ENCODE measurements at regions not wholly inside any gene's neighbourhood (a gene's known extent, or its start where the extent isn't known, plus 50 kb on each side); places are given as distances from the start of the nearest gene placed in this dataset.

DNA sequence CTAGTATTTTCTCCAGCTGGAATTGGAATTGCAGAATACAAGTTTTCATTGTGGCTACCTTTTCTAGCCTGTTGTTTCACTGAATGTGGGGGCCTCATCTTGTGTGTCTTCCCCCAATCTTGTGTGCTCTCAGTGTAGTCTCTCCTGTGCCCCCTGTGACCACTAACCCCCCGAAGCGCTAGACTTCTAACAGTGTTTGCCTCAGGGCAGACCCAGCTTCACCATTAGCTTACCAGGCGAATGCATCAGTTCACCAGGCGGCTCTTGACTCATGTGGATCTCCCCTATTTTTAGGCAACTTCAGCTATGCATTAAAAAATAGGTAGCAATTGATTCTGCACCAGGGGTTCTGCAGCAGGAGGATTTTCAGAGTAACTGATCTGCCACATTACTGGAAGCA is 376.2 kb upstream of the MEIS1 start:
- Histone ChIP-seq H3F3A (ENCODE audit: low read depth) (no peaks in the 10 kb centered on the region), H3K36me3 (ENCODE audit: insufficient read depth, low read length) (no peaks in the 10 kb centered on the region), H3K79me2 (ENCODE audit: insufficient read depth, low read length) (no peaks in the 10 kb centered on the region), H3K4me1 (ENCODE audit: insufficient read depth, low read length, poor library complexity, severe bottlenecking) (no peaks in the 10 kb centered on the region), H3K9me3 (ENCODE audit: insufficient read depth, low read depth, low read length) (no peaks in the 10 kb centered on the region), H3K27me3 (ENCODE audit: insufficient read depth, low read length, poor library complexity, severe bottlenecking) (no peaks in the 10 kb centered on the region), H3K9me2 (replicated peaks; ENCODE audit: low read depth, low read length) (no peaks in the 10 kb centered on the region), H2AFZ (ENCODE audit: low read length) (no peak overlapping the region), H3K4me2 (ENCODE audit: low read depth, low read length, poor library complexity, severe bottlenecking) (no peak overlapping the region), H3K9ac (ENCODE audit: low read depth, low read length, poor library complexity, severe bottlenecking) (no peak overlapping the region), H3K4me3 (ENCODE audit: low read length, poor library complexity, severe bottlenecking) (no peak overlapping the region), H4K20me1 (ENCODE audit: insufficient read depth, low read length, poor library complexity, severe bottlenecking) (no peaks in the 10 kb centered on the region)
- TF ChIP-seq CTCF (conservative IDR thresholded peaks at IDR 0.05; ENCODE audit: low read length), result no peak
- no peak for TF ChIP-seq EZH2phosphoT487 (IDR thresholded peaks at IDR 0.05; ENCODE audit: borderline replicate concordance)

DNA sequence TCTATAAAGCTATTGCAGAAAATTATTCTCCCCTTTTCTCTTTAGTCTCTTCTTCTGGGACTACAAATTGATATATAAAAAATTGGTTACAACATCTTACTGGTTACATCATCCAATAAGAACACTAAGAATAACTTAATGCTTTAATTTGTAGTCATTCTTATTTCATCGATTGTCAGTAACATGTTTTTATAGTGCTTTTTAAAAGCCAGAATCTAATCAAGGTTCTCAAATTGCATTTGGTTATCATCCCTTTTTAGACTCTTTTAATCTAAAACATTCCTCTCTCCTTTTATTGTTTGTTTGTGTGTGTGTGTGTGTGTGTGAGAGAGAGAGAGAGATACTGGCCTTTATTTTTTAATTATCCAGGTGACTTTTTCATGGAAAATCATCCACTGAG is 377.1 kb upstream of the MEIS1 start:
- Histone ChIP-seq H3K9ac (ENCODE audit: low read depth, low read length, poor library complexity, severe bottlenecking) (no peak overlapping the region), H3K4me1 (ENCODE audit: insufficient read depth, low read length, poor library complexity, severe bottlenecking) (no peaks in the 10 kb centered on the region), H3K9me3 (ENCODE audit: insufficient read depth, low read depth, low read length) (no peaks in the 10 kb centered on the region), H3F3A (ENCODE audit: low read depth) (no peaks in the 10 kb centered on the region), H2AFZ (ENCODE audit: low read length) (no peak overlapping the region), H3K79me2 (ENCODE audit: insufficient read depth, low read length) (no peaks in the 10 kb centered on the region), H3K4me3 (ENCODE audit: low read length, poor library complexity, severe bottlenecking) (no peak overlapping the region), H3K9me2 (replicated peaks; ENCODE audit: low read depth, low read length) (no peaks in the 10 kb centered on the region), H4K20me1 (ENCODE audit: insufficient read depth, low read length, poor library complexity, severe bottlenecking) (no peaks in the 10 kb centered on the region), H3K36me3 (ENCODE audit: insufficient read depth, low read length) (no peaks in the 10 kb centered on the region), H3K4me2 (ENCODE audit: low read depth, low read length, poor library complexity, severe bottlenecking) (no peak overlapping the region), H3K27me3 (ENCODE audit: insufficient read depth, low read length, poor library complexity, severe bottlenecking) (no peaks in the 10 kb centered on the region)
- TF ChIP-seq EZH2phosphoT487 (IDR thresholded peaks at IDR 0.05; ENCODE audit: borderline replicate concordance), result no peak
- TF ChIP-seq CTCF (conservative IDR thresholded peaks at IDR 0.05; ENCODE audit: low read length), result no peak

GRCh38 chr2:66050392-66050791 is 384.5 kb upstream of the MEIS1 start:
- Histone ChIP-seq H3K4me2 (ENCODE audit: low read depth, low read length, poor library complexity, severe bottlenecking) (no peak overlapping the region), H3K79me2 (ENCODE audit: insufficient read depth, low read length) (no peaks in the 10 kb centered on the region), H3K9me2 (replicated peaks; ENCODE audit: low read depth, low read length) (no peaks in the 10 kb centered on the region), H2AFZ (ENCODE audit: low read length) (no peak overlapping the region), H3K27me3 (ENCODE audit: insufficient read depth, low read length, poor library complexity, severe bottlenecking) (no peaks in the 10 kb centered on the region), H3F3A (ENCODE audit: low read depth) (no peaks in the 10 kb centered on the region), H3K4me1 (ENCODE audit: insufficient read depth, low read length, poor library complexity, severe bottlenecking) (no peaks in the 10 kb centered on the region), H3K9me3 (ENCODE audit: insufficient read depth, low read depth, low read length) (no peaks in the 10 kb centered on the region), H3K9ac (ENCODE audit: low read depth, low read length, poor library complexity, severe bottlenecking) (no peak overlapping the region), H3K36me3 (ENCODE audit: insufficient read depth, low read length) (no peaks in the 10 kb centered on the region), H3K4me3 (ENCODE audit: low read length, poor library complexity, severe bottlenecking) (no peak overlapping the region), H4K20me1 (ENCODE audit: insufficient read depth, low read length, poor library complexity, severe bottlenecking) (no peaks in the 10 kb centered on the region)
- TF ChIP-seq CTCF (conservative IDR thresholded peaks at IDR 0.05; ENCODE audit: low read length) (no peak), EZH2phosphoT487 (IDR thresholded peaks at IDR 0.05; ENCODE audit: borderline replicate concordance) (no peak)

Data from Loucy (cell line).